ENCODE measurements at regions not wholly inside any gene's neighbourhood (a gene's known extent, or its start where the extent isn't known, plus 50 kb on each side); places are given as distances from the start of the nearest gene placed in this dataset.
"Not testable (repeated sequence)": the region's sequence is repeated elsewhere in the genome, so short reads cannot be mapped to it uniquely, and the experiment has no call there.

DNA sequence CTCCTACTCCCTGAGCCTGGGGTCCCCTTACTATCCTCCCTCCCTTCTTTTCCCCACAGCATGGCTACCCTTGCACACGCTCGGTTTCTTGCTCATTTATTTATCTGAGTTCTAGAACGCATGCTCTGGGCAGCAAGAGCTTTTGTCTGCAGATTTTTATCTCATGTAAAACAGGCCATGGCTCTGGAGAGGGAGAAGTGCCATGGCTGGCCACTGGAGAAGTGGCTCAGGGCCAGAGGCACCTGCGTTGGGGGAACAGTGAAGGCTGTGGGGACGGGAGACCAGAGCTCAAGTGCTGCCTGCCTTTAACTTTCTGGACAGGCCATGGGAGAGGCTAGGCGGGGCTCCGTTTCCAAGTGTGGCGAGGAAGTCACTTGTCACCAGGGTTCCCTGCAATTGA is 177.7 kb upstream of the SULF2 start:
- no peak for DNase-seq
- no peaks in the 10 kb centered on the region for H3K36me3 ChIP-seq
- H3K4me3 ChIP-seq: no peak overlapping the region
- no peak overlapping the region for H3K27ac ChIP-seq
- no peaks in the 10 kb centered on the region for H3K27me3 ChIP-seq
- no peaks in the 10 kb centered on the region for H3K4me1 ChIP-seq
- intact Hi-C loops (cut with DNase I): no loop called here
- WGBS (ENCODE audit: insufficient coverage, low coverage, low lambda C conversion rate, missing lambda C conversion rate): 37% methylated on average over 4 of the region's 8 CpGs
- H3K9me3 ChIP-seq: no peaks in the 10 kb centered on the region
- no peak for TF ChIP-seq CTCF (IDR thresholded peaks at IDR 0.05)
- no peak for ATAC-seq

- TF ChIP-seq CTCF (IDR thresholded peaks at IDR 0.05) (no peak), POLR2A (IDR thresholded peaks at IDR 0.05) (no peak)
- Histone ChIP-seq H3K27me3 (no peaks in the 10 kb centered on the region), H3K4me1 (no peaks in the 10 kb centered on the region), H3K4me3 (no peak overlapping the region), H3K36me3 (no peaks in the 10 kb centered on the region), H3K27ac (no peak overlapping the region), H3K9me3 (no peaks in the 10 kb centered on the region)
- intact Hi-C loops (cut with DNase I): no loop called here
- 52% methylated on average over 4 of the region's 7 CpGs for WGBS (ENCODE audit: insufficient coverage, low coverage, low lambda C conversion rate, missing lambda C conversion rate)
- no peak for ATAC-seq
- DNase-seq: no peak
Measured at GRCh38 chr20:47962286-47962963, 177.1 kb upstream of the SULF2 start.

GRCh38 chr20:47960769-47961541 is 175.7 kb upstream of the SULF2 start:
- H3K4me1 ChIP-seq: no peaks in the 10 kb centered on the region
- no peak for TF ChIP-seq CTCF (IDR thresholded peaks at IDR 0.05)
- no peak for TF ChIP-seq POLR2A (IDR thresholded peaks at IDR 0.05)
- no peaks in the 10 kb centered on the region for H3K9me3 ChIP-seq
- ATAC-seq: peak in 1 of 4 donors; percentile 13
- no peaks in the 10 kb centered on the region for H3K36me3 ChIP-seq
- WGBS (ENCODE audit: insufficient coverage, low coverage, low lambda C conversion rate, missing lambda C conversion rate): 64% methylated on average over 7 of the region's 7 CpGs
- intact Hi-C loops (cut with DNase I): no loop called here
- no peak for DNase-seq
- no peak overlapping the region for H3K4me3 ChIP-seq
- no peak overlapping the region for H3K27ac ChIP-seq
- no peaks in the 10 kb centered on the region for H3K27me3 ChIP-seq

DNA sequence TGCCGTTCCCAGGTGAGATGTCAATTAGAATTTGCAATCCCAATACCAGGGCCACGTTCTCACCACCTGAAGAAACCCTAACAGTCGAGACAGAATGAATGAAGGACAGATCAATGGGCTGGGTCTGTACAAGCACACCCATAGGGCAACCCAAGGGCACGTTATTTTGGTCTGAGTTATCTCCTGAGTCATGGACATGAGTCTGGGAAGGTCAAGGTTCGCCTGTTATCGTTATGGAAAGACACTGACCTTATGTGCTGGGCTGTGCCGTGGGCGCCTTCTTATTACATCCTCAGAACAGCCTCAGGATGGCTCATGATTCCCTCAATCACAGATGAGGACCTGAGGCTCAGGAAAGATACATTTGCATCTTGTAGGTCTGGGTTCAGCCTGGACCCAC is 175.0 kb upstream of the SULF2 start:
- TF ChIP-seq CTCF (IDR thresholded peaks at IDR 0.05) (no peak), POLR2A (IDR thresholded peaks at IDR 0.05) (no peak)
- no peak for ATAC-seq
- no peak for DNase-seq
- WGBS (ENCODE audit: insufficient coverage, low coverage, low lambda C conversion rate, missing lambda C conversion rate): 9% methylated on average over 6 of the region's 8 CpGs
- H3K4me1 ChIP-seq: no peaks in the 10 kb centered on the region
- intact Hi-C loops (cut with DNase I): no loop called here
- H3K36me3 ChIP-seq: no peaks in the 10 kb centered on the region
- no peaks in the 10 kb centered on the region for H3K9me3 ChIP-seq
- no peak overlapping the region for H3K4me3 ChIP-seq
- H3K27ac ChIP-seq: no peak overlapping the region
- no peaks in the 10 kb centered on the region for H3K27me3 ChIP-seq

DNA sequence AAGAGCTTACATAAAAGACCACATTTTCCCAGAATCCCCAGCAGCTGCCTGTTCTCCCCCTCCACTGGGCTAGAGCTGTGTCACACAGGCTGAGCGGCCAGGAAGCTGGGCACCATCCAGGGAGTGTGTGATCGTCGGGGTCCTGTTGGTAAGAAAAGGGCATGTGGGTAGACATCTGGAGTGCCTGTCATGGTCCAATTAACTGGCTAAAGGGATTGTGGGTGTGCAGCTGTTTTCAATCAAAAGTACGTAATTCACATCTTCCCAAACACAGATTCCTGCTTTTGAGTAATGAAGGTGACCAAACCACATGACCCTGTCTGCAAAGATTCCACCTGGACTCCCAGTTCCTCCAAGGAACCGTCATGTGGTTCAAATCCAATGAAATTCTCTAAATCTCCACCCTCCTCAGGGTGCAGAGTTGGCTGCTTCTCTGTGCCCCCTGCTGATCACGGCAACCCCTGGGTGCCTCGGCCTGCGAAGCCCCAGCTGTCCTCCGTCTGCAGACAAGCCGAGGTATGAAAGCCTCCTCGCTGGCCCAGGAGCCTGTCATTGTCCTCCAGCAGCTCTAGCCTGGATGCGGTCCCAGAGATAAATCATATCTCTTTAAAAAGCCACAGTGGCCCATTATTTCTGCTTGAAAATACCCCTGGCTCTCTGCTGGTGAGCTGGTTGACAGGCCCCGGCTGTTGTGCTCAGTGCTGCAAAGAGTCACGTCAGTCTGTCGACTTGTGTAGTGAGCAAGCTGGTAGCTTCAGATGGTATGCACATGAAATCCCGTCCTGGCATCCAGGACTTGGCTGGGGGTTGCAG is 172.9 kb upstream of the SULF2 start:
- H3K9me3 ChIP-seq; H3K4me3 ChIP-seq; H3K27ac ChIP-seq; ATAC-seq; intact Hi-C loops (cut with DNase I); H3K4me1 ChIP-seq; H3K27me3 ChIP-seq; H3K36me3 ChIP-seq; DNase-seq: not testable (repeated sequence)
- whole genome bisulfite sequencing (ENCODE audit: insufficient coverage, low coverage, low lambda C conversion rate, missing lambda C conversion rate): 76% methylated on average over 2 of the region's 16 CpGs

Measured in right lobe of liver (tissue), 6 donors.